ENCODE measurements at regions not wholly inside any gene's neighbourhood (a gene's known extent, or its start where the extent isn't known, plus 50 kb on each side); places are given as distances from the start of the nearest gene placed in this dataset.
"Not testable (repeated sequence)": the region's sequence is repeated elsewhere in the genome, so short reads cannot be mapped to it uniquely, and the experiment has no call there.

GRCh38 chr1:5682626-5683225 lies 309.5 kb downstream of the NPHP4 start:
- DNase-seq: no peak

GRCh38 chr1:5681654-5682053 lies 310.6 kb downstream of the NPHP4 start:
- no peak for DNase-seq

- no peak for DNase-seq
These were observed 311.6 kb downstream of the NPHP4 start for GRCh38 chr1:5680600-5680999.

GRCh38 chr1:5678759-5679158 lies 313.5 kb downstream of the NPHP4 start:
- no peak for DNase-seq

- not testable (repeated sequence) for DNase-seq
These were observed 319.9 kb downstream of the NPHP4 start for GRCh38 chr1:5672355-5672754.

GRCh38 chr1:5670590-5671350 lies 321.5 kb downstream of the NPHP4 start:
- no peak for DNase-seq

GRCh38 chr1:5667513-5668325 lies 324.5 kb downstream of the NPHP4 start:
- DNase-seq: no peak

- DNase-seq: no peak
These were observed 327.0 kb downstream of the NPHP4 start for GRCh38 chr1:5664906-5665875.

GRCh38 chr1:5664081-5664768 lies 328.0 kb downstream of the NPHP4 start:
- DNase-seq: no peak

- no peak for DNase-seq
These were observed 329.5 kb downstream of the NPHP4 start for GRCh38 chr1:5662744-5663126.

- DNase-seq: no peak
These were observed 330.0 kb downstream of the NPHP4 start for GRCh38 chr1:5662086-5662743.

GRCh38 chr1:5661196-5662085 lies 330.8 kb downstream of the NPHP4 start:
- no peak for DNase-seq

GRCh38 chr1:5660141-5660935 lies 331.9 kb downstream of the NPHP4 start:
- DNase-seq: no peak

GRCh38 chr1:5659606-5660005 lies 332.6 kb downstream of the NPHP4 start:
- no peak for DNase-seq

GRCh38 chr1:5658340-5659316 lies 333.6 kb downstream of the NPHP4 start:
- no peak for DNase-seq

GRCh38 chr1:5651964-5652821 lies 340.0 kb downstream of the NPHP4 start:
- DNase-seq: no peak

- no peak for DNase-seq
These were observed 340.8 kb downstream of the NPHP4 start for GRCh38 chr1:5651473-5651872.
